GM12878 (cell line): ENCODE measurements at regions not wholly inside any gene's neighbourhood (a gene's known extent, or its start where the extent isn't known, plus 50 kb on each side); places are given as distances from the start of the nearest gene placed in this dataset.

ENCODE experiments used
- ATAC-seq: fragments of 200-7000 bp; cut with Tn5 transposase; 3 replicates; pipeline ENCODE4 v1.9.1; 2020; ENCODE audit warnings: mild to moderate bottlenecking, moderate library complexity
- BruUV-seq: library from RNA; stranded (reverse); fragments of 400-500 nt; replicated peaks from 2 replicates; lab custom pipeline; 2021; lab: Mats Ljungman, UMichigan
- CTCF ChIA-PET: fragments of 300-600 bp; sonication (Branson Sonifier 250); formaldehyde crosslinking; extraction: SDS; loops from one replicate; lab custom pipeline; 2021; ENCODE audit warnings: inconsistent platforms; lab: Yijun Ruan, JAX
- POLR2A ChIA-PET: fragments of 350-600 bp; formaldehyde crosslinking; extraction: SDS; loops from one replicate; lab custom pipeline; 2021; ENCODE audit warnings: inconsistent platforms; lab: Charles Lee
- RAD21 ChIA-PET: fragments of 300-600 bp; sonication (Branson Sonifier 250); formaldehyde crosslinking; loops from one replicate; lab custom pipeline; 2023; ENCODE audit warnings: antibody characterized with exemption; ENCODE audit not compliant: unreplicated experiment; lab: Charles Lee
- SMC1A ChIA-PET: fragments of 300-600 bp; sonication (Branson Sonifier 250); formaldehyde crosslinking; loops from one replicate; lab custom pipeline; 2023; ENCODE audit not compliant: unreplicated experiment, uncharacterized antibody; lab: Charles Lee
- DNase-seq: peaks from one replicate; pipeline ENCODE4 v3.0.0-alpha.2; 2011; ENCODE audit warnings: low read depth, low spot score
- FAIRE-seq: peaks from 3 replicates; lab custom pipeline; 2011; peaks lifted over from hg19 to GRCh38; lab: Jason Lieb, UNC
- H2AFZ ChIP-seq: 2 replicates; pipeline ENCODE4 v1.6.0; 2011; ENCODE audit warnings: low read depth, low read length, control low read depth; ENCODE audit not compliant: control insufficient read depth
- H3K27ac ChIP-seq: 2 replicates; pipeline ENCODE4 v1.5.1; 2011; ENCODE audit warnings: control low read depth; ENCODE audit not compliant: control insufficient read depth, insufficient read depth
- H3K27me3 ChIP-seq, 2 experiments: replicated peaks in 1 of 2; 2 replicates each; pipeline versions ENCODE4 v1.6.0 to v1.6.1; 2011; ENCODE audit warnings: low read length in 1 of 2; ENCODE audit not compliant: control insufficient read depth in 2 of 2, insufficient read depth in 2 of 2
- H3K36me3 ChIP-seq, 2 experiments: 2 replicates each; pipeline ENCODE4 v1.5.1; 2011; ENCODE audit warnings: low read length in 1 of 2; ENCODE audit not compliant: control insufficient read depth in 2 of 2, insufficient read depth in 2 of 2
- H3K4me1 ChIP-seq: 2 replicates; pipeline ENCODE4 v1.6.1; 2011; ENCODE audit warnings: mild to moderate bottlenecking, low read length, moderate library complexity, mixed read lengths; ENCODE audit not compliant: control insufficient read depth, insufficient read depth
- H3K4me2 ChIP-seq: 2 replicates; pipeline ENCODE4 v1.6.0; 2011; ENCODE audit warnings: control low read depth; ENCODE audit not compliant: control insufficient read depth, insufficient read depth
- H3K4me3 ChIP-seq: fragments of 200-600 bp; sonication (generic); 2 replicates; pipeline ENCODE4 v1.5.1; 2016
- H3K79me2 ChIP-seq: 2 replicates; pipeline ENCODE4 v1.6.0; 2011; ENCODE audit warnings: low read length; ENCODE audit not compliant: control insufficient read depth, insufficient read depth
- H3K9ac ChIP-seq: 2 replicates; pipeline ENCODE4 v1.8.0; 2011; ENCODE audit warnings: low read length, control low read depth, mixed read lengths; ENCODE audit not compliant: control insufficient read depth, insufficient read depth
- H3K9me3 ChIP-seq: replicated peaks from 3 replicates; pipeline ENCODE4 v1.5.1; 2011; ENCODE audit warnings: mild to moderate bottlenecking, low read length; ENCODE audit not compliant: control insufficient read depth, insufficient read depth
- H4K20me1 ChIP-seq: 2 replicates; pipeline ENCODE4 v1.6.0; 2011; ENCODE audit not compliant: control insufficient read depth, insufficient read depth
- TBL1XR1 ChIP-seq: IDR thresholded peaks from 2 replicates; pipeline ENCODE4 v1.6.1; 2012; ENCODE audit warnings: low read depth, low read length, improper control_type of control experiment
- ZNF274 ChIP-seq: IDR thresholded peaks from one replicate; pipeline ENCODE4 v1.8.0; 2011; ENCODE audit not compliant: insufficient read length, insufficient read depth
- WGBS: methylation state at CpG from one replicate; pipeline ENCODE4 v1.1.6; 2016; ENCODE audit warnings: low lambda C conversion rate; ENCODE audit not compliant: insufficient replicate concordance, insufficient coverage; ENCODE audit errors: missing lambda C conversion rate; 5-methylcytosine and 5-hydroxymethylcytosine counted together
- in situ Hi-C: fragments of 300-500 bp; cut with MboI; formaldehyde crosslinking; loops from 9 replicates; pipeline ENCODE4 v1.14.3; 2018; ENCODE audit warnings: mixed read lengths
- intact Hi-C: fragments of 100-400 bp; cut with micrococcal nuclease; formaldehyde crosslinking; loops from one replicate; pipeline ENCODE4 v1.14.2; 2022; ENCODE audit not compliant: unreplicated experiment
- TF ChIP-seq, protein P1 (sequence below): IDR thresholded peaks from 2 replicates; pipeline ENCODE4 v1.6.1; 2012; ENCODE audit warnings: low read length, inconsistent platforms
- TF ChIP-seq, protein P2 (sequence below): fragments of 450-650 bp; formaldehyde crosslinking; IDR thresholded peaks from 2 replicates; pipeline ENCODE4 v1.4.0; 2020; ENCODE audit warnings: mild to moderate bottlenecking, moderate library complexity

DNA sequence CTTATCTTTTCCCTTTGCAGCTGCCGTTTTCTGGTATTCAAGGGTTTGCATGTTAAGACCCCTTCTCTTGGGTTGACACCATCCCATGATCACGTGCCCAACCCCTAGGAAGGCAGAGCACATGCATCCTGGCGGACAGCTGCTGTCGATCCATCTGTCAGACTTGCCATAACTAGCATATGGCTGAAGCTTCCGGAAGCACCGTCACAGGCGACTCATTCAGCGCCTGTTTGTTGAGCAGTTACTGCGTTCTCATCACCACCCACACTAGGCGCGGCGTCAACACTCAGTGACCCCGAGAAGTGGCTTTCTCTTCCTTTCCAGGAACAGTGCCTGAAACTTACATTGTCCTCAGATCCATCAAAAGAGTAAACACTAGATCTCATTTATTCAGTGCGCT, 93.6 kb downstream of the SOX1 start:
- ChIA-PET CTCF (no interaction called here), RAD21 (no interaction called here), SMC1A (no interaction called here), POLR2A (no interaction called here)
- H3K9me3 ChIP-seq = no peaks in the 10 kb centered on the region; the same call in 2 of the 3 replicates
- no peaks in the 10 kb centered on the region for H3K27me3 ChIP-seq
- H3K4me3 ChIP-seq = no peak overlapping the region
- DNase-seq (no peak), ATAC-seq (no peak), FAIRE-seq (no peak)
- H3K79me2 ChIP-seq = no peaks in the 10 kb centered on the region
- WGBS = 49% methylated on average over 14 of the region's 14 CpGs
- no peak overlapping the region for H2AFZ ChIP-seq
- no peaks in the 10 kb centered on the region for H3K36me3 ChIP-seq
- H3K4me1 ChIP-seq = no peaks in the 10 kb centered on the region
- no peaks in the 10 kb centered on the region for H4K20me1 ChIP-seq
- in situ Hi-C loops = no loop called here
- no peak overlapping the region for H3K9ac ChIP-seq
- no peak overlapping the region for H3K4me2 ChIP-seq
- no peak overlapping the region for H3K27ac ChIP-seq
- intact Hi-C loops = no loop called here
- TF ChIP-seq, protein P1, sequence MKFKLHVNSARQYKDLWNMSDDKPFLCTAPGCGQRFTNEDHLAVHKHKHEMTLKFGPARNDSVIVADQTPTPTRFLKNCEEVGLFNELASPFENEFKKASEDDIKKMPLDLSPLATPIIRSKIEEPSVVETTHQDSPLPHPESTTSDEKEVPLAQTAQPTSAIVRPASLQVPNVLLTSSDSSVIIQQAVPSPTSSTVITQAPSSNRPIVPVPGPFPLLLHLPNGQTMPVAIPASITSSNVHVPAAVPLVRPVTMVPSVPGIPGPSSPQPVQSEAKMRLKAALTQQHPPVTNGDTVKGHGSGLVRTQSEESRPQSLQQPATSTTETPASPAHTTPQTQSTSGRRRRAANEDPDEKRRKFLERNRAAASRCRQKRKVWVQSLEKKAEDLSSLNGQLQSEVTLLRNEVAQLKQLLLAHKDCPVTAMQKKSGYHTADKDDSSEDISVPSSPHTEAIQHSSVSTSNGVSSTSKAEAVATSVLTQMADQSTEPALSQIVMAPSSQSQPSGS = no peak
- TF ChIP-seq, protein P2, sequence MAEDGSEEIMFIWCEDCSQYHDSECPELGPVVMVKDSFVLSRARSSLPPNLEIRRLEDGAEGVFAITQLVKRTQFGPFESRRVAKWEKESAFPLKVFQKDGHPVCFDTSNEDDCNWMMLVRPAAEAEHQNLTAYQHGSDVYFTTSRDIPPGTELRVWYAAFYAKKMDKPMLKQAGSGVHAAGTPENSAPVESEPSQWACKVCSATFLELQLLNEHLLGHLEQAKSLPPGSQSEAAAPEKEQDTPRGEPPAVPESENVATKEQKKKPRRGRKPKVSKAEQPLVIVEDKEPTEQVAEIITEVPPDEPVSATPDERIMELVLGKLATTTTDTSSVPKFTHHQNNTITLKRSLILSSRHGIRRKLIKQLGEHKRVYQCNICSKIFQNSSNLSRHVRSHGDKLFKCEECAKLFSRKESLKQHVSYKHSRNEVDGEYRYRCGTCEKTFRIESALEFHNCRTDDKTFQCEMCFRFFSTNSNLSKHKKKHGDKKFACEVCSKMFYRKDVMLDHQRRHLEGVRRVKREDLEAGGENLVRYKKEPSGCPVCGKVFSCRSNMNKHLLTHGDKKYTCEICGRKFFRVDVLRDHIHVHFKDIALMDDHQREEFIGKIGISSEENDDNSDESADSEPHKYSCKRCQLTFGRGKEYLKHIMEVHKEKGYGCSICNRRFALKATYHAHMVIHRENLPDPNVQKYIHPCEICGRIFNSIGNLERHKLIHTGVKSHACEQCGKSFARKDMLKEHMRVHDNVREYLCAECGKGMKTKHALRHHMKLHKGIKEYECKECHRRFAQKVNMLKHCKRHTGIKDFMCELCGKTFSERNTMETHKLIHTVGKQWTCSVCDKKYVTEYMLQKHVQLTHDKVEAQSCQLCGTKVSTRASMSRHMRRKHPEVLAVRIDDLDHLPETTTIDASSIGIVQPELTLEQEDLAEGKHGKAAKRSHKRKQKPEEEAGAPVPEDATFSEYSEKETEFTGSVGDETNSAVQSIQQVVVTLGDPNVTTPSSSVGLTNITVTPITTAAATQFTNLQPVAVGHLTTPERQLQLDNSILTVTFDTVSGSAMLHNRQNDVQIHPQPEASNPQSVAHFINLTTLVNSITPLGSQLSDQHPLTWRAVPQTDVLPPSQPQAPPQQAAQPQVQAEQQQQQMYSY (CRISPR knock-in tag) = no peak
- no peak for TF ChIP-seq ZNF274
- no peak for TF ChIP-seq TBL1XR1
- BruUV-seq = no TSS peak
